WTC11 (cell line): ENCODE measurements at regions not wholly inside any gene's neighbourhood (a gene's known extent, or its start where the extent isn't known, plus 50 kb on each side); places are given as distances from the start of the nearest gene placed in this dataset.

Experiments used
- ATF3 ChIP-seq: sonication (generic); formaldehyde crosslinking; conservative IDR thresholded peaks from 2 replicates; pipeline ENCODE4 v1.8.1; 2022; ENCODE audit warnings: mild to moderate bottlenecking, missing genetic modification reagents
- CTCF ChIP-seq: fragments of 200-600 bp; IDR thresholded peaks from 2 replicates; pipeline ENCODE4 v1.8.0; 2022; ENCODE audit warnings: antibody characterized with exemption
- HMGXB4 ChIP-seq: sonication (generic); formaldehyde crosslinking; IDR thresholded peaks from 2 replicates; pipeline ENCODE4 v1.8.1; 2023; ENCODE audit warnings: mild to moderate bottlenecking, moderate library complexity, missing genetic modification reagents
- MXD4 ChIP-seq: fragments of 250-450 bp; sonication (Bioruptor Pico); IDR thresholded peaks from 2 replicates; pipeline ENCODE4 v1.8.0; 2021; ENCODE audit warnings: mild to moderate bottlenecking, moderate library complexity, borderline replicate concordance
- NFYB ChIP-seq: sonication (generic); formaldehyde crosslinking; conservative IDR thresholded peaks from 2 replicates; pipeline ENCODE4 v1.8.0; 2022; ENCODE audit warnings: low read depth, missing genetic modification reagents

GRCh38 chr14:43481864-43482263 lies 1025.2 kb downstream of the FSCB start:
- TF ChIP-seq MXD4 (CRISPR knock-in tag) (no peak), HMGXB4 (CRISPR knock-in tag) (no peak), CTCF (no peak), ATF3 (no peak), NFYB (CRISPR knock-in tag) (no peak)
